K562 (cell line): ENCODE measurements at regions not wholly inside any gene's neighbourhood (a gene's known extent, or its start where the extent isn't known, plus 50 kb on each side); places are given as distances from the start of the nearest gene placed in this dataset.

Experiments used
- ATAC-seq: fragments of 200-7000 bp; cut with Tn5 transposase; 3 replicates; pipeline ENCODE4 v1.9.1; 2020; ENCODE audit warnings: moderate library complexity
- BruUV-seq: library from RNA; stranded (reverse); fragments of 400-500 nt; replicated peaks from 2 replicates; lab custom pipeline; 2021; lab: Mats Ljungman, UMichigan
- CTCF ChIA-PET: fragments of 300-600 bp; formaldehyde crosslinking; extraction: SDS; loops from one replicate; lab custom pipeline; 2021; ENCODE audit warnings: low intra/inter-chr PET ratio; lab: Yijun Ruan, JAX
- POLR2A ChIA-PET: fragments of 300-600, 350-650 bp; sonication (Branson Sonifier 250); formaldehyde crosslinking; extraction: SDS; loops from one replicate; lab custom pipeline; 2021; ENCODE audit warnings: antibody characterized with exemption, inconsistent platforms; lab: Yijun Ruan, JAX
- DNase-seq, 4 experiments: peaks; one replicate each; pipeline versions ENCODE4 v3.0.0 to v3.0.0-alpha.2; 2011 to 2018; ENCODE audit warnings: low spot score in 3 of 4, mixed read lengths in 3 of 4; ENCODE audit errors: extremely low read depth in 1 of 4
- FAIRE-seq: peaks from 2 replicates; lab custom pipeline; 2011; peaks lifted over from hg19 to GRCh38; lab: Jason Lieb, UNC
- H2AFZ ChIP-seq: 2 replicates; pipeline ENCODE4 v1.6.0; 2011; ENCODE audit warnings: low read depth, low read length, control low read depth, inconsistent platforms
- H3K27ac ChIP-seq: fragments of 200-600 bp; 3 replicates; pipeline ENCODE4 v1.8.0; 2011; ENCODE audit warnings: low read depth, mild to moderate bottlenecking, control low read depth, inconsistent platforms, low read length, moderate library complexity, mixed read lengths; ENCODE audit errors: extremely low read depth
- H3K27me3 ChIP-seq, 2 experiments: fragments of 300-600 bp in 1 of 2; 2 replicates in 1 of 2; 3 replicates in 1 of 2; pipeline versions ENCODE4 v1.6.0 to v1.8.0; 2011; ENCODE audit warnings: inconsistent platforms in 2 of 2, low read length in 2 of 2, mild to moderate bottlenecking in 1 of 2, mixed read lengths in 1 of 2, moderate library complexity in 1 of 2; ENCODE audit not compliant: control insufficient read depth in 2 of 2, insufficient read depth in 2 of 2
- H3K36me3 ChIP-seq: fragments of 300-600 bp; 3 replicates; pipeline ENCODE4 v1.8.0; 2011; ENCODE audit warnings: mild to moderate bottlenecking, low read length, inconsistent platforms; ENCODE audit not compliant: control insufficient read depth, insufficient read depth
- H3K4me1 ChIP-seq, 2 experiments: fragments of 200-600 bp in 1 of 2; replicated peaks in 1 of 2; 2 replicates in 1 of 2; 3 replicates in 1 of 2; pipeline versions ENCODE4 v1.5.1 to v1.8.0; 2011; ENCODE audit warnings: inconsistent platforms in 2 of 2, low read length in 2 of 2, mild to moderate bottlenecking in 1 of 2, mixed read lengths in 1 of 2, moderate library complexity in 1 of 2; ENCODE audit not compliant: control insufficient read depth in 2 of 2, insufficient read depth in 2 of 2
- H3K4me2 ChIP-seq: 2 replicates; pipeline ENCODE4 v1.6.1; 2011; ENCODE audit warnings: low read length, control low read depth, inconsistent platforms, mixed read lengths; ENCODE audit not compliant: insufficient read depth
- H3K4me3 ChIP-seq: fragments of 200-600 bp; sonication (generic), shearing (Covaris generic); 2 replicates; pipeline ENCODE4 v1.5.1; 2016; ENCODE audit warnings: control low read depth, inconsistent platforms
- H3K79me2 ChIP-seq: fragments of 200-600 bp; 3 replicates; pipeline ENCODE4 v1.8.0; 2011; ENCODE audit warnings: low read length, inconsistent platforms; ENCODE audit not compliant: control insufficient read depth, insufficient read depth
- H3K9ac ChIP-seq, 2 experiments: 2 replicates each; pipeline versions ENCODE4 v1.6.0 to v1.6.1; 2011; ENCODE audit warnings: low read depth in 2 of 2, low read length in 2 of 2, control low read depth in 1 of 2, inconsistent platforms in 1 of 2, mild to moderate bottlenecking in 1 of 2, mixed read lengths in 1 of 2; ENCODE audit not compliant: insufficient read depth in 1 of 2
- H3K9me1 ChIP-seq: one replicate; pipeline ENCODE4 v1.6.0; 2011; ENCODE audit warnings: inconsistent platforms, mild to moderate bottlenecking, low read length, moderate library complexity; ENCODE audit not compliant: control insufficient read depth, insufficient read depth
- H3K9me3 ChIP-seq: replicated peaks from 2 replicates; pipeline ENCODE4 v1.5.1; 2011; ENCODE audit warnings: low read depth, low read length, inconsistent platforms; ENCODE audit not compliant: control insufficient read depth, insufficient read depth
- H4K20me1 ChIP-seq: replicated peaks from 2 replicates; pipeline ENCODE4 v1.6.1; 2011; ENCODE audit warnings: low read length, inconsistent platforms, mixed read lengths; ENCODE audit not compliant: control insufficient read depth, insufficient read depth
- ARID3A ChIP-seq: IDR thresholded peaks from 2 replicates; pipeline ENCODE4 v1.6.1; 2012; ENCODE audit warnings: low read depth, low read length, improper control_type of control experiment, borderline replicate concordance
- BDP1 ChIP-seq: IDR thresholded peaks from 3 replicates; pipeline ENCODE4 v1.6.1; 2011; ENCODE audit not compliant: insufficient read length, insufficient read depth
- NONO ChIP-seq, 2 experiments: fragments of 200-400 bp in 1 of 2; fragments of 450-650 bp in 1 of 2; formaldehyde crosslinking in 1 of 2; IDR thresholded peaks; 2 replicates each; pipeline ENCODE4 v1.6.1; 2017; ENCODE audit warnings: low read depth in 2 of 2, mild to moderate bottlenecking in 2 of 2, moderate library complexity in 2 of 2, low read length in 1 of 2
- NR2C1 ChIP-seq, 2 experiments: fragments of 450-650 bp; IDR thresholded peaks; 2 replicates each; pipeline ENCODE4 v1.6.1; 2017; ENCODE audit warnings: mild to moderate bottlenecking in 2 of 2, antibody characterized with exemption in 1 of 2, inconsistent platforms in 1 of 2, missing compliant biosample characterization in 1 of 2, missing genetic modification characterization in 1 of 2
- RBBP5 ChIP-seq: fragments of 200-600 bp; sonication (generic); IDR thresholded peaks from 2 replicates; pipeline ENCODE4 v1.6.1; 2012; ENCODE audit warnings: borderline replicate concordance, mild to moderate bottlenecking, low read length, control low read depth, inconsistent platforms; ENCODE audit not compliant: insufficient read depth, poor library complexity, severe bottlenecking
- TRIM25 ChIP-seq: fragments of 450-650 bp; IDR thresholded peaks from 2 replicates; pipeline ENCODE4 v1.7.0; 2016; ENCODE audit warnings: borderline replicate concordance
- UBTF ChIP-seq, 2 experiments: IDR thresholded peaks; 2 replicates each; pipeline ENCODE4 v1.6.1; 2012; ENCODE audit warnings: improper control_type of control experiment in 2 of 2, low read depth in 2 of 2, low read length in 2 of 2, borderline replicate concordance in 1 of 2
- ZNF551 ChIP-seq: fragments of 250-450 bp; sonication (Bioruptor Pico); IDR thresholded peaks from 2 replicates; pipeline ENCODE4 v1.5.0; 2021; ENCODE audit warnings: mild to moderate bottlenecking, moderate library complexity
- ZNF695 ChIP-seq: fragments of 450-650 bp; formaldehyde crosslinking; IDR thresholded peaks from 2 replicates; pipeline ENCODE4 v1.4.0; 2020; ENCODE audit warnings: mild to moderate bottlenecking, moderate library complexity
- WGBS: fragments of 100-300 bp; shearing (Covaris generic); methylation state at CpG from one replicate; pipeline ENCODE4 v1.1.6; 2016; ENCODE audit warnings: low coverage, mixed read lengths; ENCODE audit not compliant: insufficient coverage; ENCODE audit errors: missing lambda C conversion rate; 5-methylcytosine and 5-hydroxymethylcytosine counted together
- in situ Hi-C: fragments of 300-500 bp; cut with MboI; formaldehyde crosslinking; loops from 4 replicates; pipeline ENCODE4 v1.15.0; 2018; ENCODE audit warnings: inconsistent platforms, mixed read lengths
- intact Hi-C: fragments of 100-400 bp; cut with micrococcal nuclease; formaldehyde crosslinking; loops from 2 replicates; pipeline ENCODE4 v1.14.2; 2022

GRCh38 chr5:88940713-88941112 is 57.7 kb upstream of the MEF2C start (continued):
- no peak for TF ChIP-seq TRIM25
- TF ChIP-seq UBTF (IDR thresholded peaks at IDR 0.05; ENCODE audit: borderline replicate concordance in 1 of 2, low read depth in 2 of 2, low read length in 2 of 2) = no peak
- TF ChIP-seq, all 486 proteins: peak for 0

GRCh38 chr5:88939300-88939699 is 56.3 kb upstream of the MEF2C start:
- Histone ChIP-seq H3K27me3 (no peaks in the 10 kb centered on the region), H3K79me2 (no peaks in the 10 kb centered on the region), H3K4me3 (no peak overlapping the region), H3K9ac (no peak overlapping the region), H2AFZ (no peak overlapping the region), H4K20me1 (no peaks in the 10 kb centered on the region), H3K27ac (no peak overlapping the region), H3K9me1 (no peaks in the 10 kb centered on the region), H3K36me3 (no peaks in the 10 kb centered on the region), H3K4me1 (peaks cover 0 to 9% of the 10 kb centered on the region in 2 experiments; a peak in 2 of 5 replicates), H3K4me2 (no peak overlapping the region), H3K9me3 (no peaks in the 10 kb centered on the region)
- BruUV-seq = no TSS peak
- DNase-seq = no peak
- ChIA-PET CTCF (no interaction called here), POLR2A (interaction anchor here (0.8 kb wide), 1 partner anchor 14 kb away, joined by 4 read pairs; no protein-coding TSS in a partner anchor)
- intact Hi-C loops (loop anchor here (10.0 kb wide), 1 partner anchor 214 kb away; no protein-coding TSS in a partner anchor), in situ Hi-C loops (no loop called here)
- WGBS = 52% methylated on average over 2 of the region's 2 CpGs
- no peak for ATAC-seq
- FAIRE-seq = no peak
- TF ChIP-seq ZNF551 (no peak), BDP1 (no peak), NONO (IDR thresholded peaks at IDR 0.05; ENCODE audit: low read depth in 2 of 2, low read length in 1 of 2) (no peak), RBBP5 (no peak), NR2C1 (IDR thresholded peaks at IDR 0.05) (no peak), NR2C1 (tag; IDR thresholded peaks at IDR 0.05) (no peak), ARID3A (no peak), ZNF695 (CRISPR knock-in tag) (no peak)
